GM10248 (cell line): ENCODE measurements at regions not wholly inside any gene's neighbourhood (a gene's known extent, or its start where the extent isn't known, plus 50 kb on each side); places are given as distances from the start of the nearest gene placed in this dataset.

Experiments
- CTCF ChIA-PET: fragments of 300-600 bp; sonication (Branson Sonifier 250); formaldehyde crosslinking; extraction: SDS; loops from one replicate; lab custom pipeline; 2021; ENCODE audit warnings: antibody characterized with exemption; lab: Yijun Ruan, JAX
- POLR2A ChIA-PET: fragments of 350-650 bp; sonication (Branson Sonifier 250); formaldehyde crosslinking; extraction: SDS; loops from one replicate; lab custom pipeline; 2020; ENCODE audit warnings: antibody characterized with exemption; lab: Yijun Ruan, JAX
- DNase-seq: peaks from one replicate; pipeline ENCODE4 v3.0.0; 2012; ENCODE audit errors: extremely low spot score
- TF ChIP-seq, protein P1 (sequence below): IDR thresholded peaks from 2 replicates; pipeline ENCODE4 v1.5.1; 2012; ENCODE audit warnings: mild to moderate bottlenecking, low read depth; ENCODE audit errors: extremely low read depth, missing control alignments, control extremely low read depth

DNA sequence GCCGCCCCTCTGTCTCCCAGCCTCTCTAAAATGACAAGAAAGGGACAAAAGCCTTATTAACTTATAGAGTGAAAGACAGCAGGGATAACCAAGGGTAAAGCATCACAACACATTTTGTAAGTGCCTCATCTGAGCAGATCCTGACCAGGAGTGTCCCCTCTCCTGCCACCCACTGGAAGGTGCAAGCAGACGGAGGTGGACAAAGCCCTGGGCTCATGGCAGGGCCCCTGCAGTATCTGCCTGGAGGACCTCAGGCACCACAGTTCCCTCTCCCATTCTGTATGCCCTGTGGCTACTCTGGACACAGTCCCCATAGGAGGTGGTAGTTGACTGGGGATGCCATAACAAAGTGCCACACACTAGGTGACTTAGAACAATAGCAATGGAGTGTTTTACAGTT is 319.8 kb downstream of the GADD45G start:
- TF ChIP-seq, protein P1, sequence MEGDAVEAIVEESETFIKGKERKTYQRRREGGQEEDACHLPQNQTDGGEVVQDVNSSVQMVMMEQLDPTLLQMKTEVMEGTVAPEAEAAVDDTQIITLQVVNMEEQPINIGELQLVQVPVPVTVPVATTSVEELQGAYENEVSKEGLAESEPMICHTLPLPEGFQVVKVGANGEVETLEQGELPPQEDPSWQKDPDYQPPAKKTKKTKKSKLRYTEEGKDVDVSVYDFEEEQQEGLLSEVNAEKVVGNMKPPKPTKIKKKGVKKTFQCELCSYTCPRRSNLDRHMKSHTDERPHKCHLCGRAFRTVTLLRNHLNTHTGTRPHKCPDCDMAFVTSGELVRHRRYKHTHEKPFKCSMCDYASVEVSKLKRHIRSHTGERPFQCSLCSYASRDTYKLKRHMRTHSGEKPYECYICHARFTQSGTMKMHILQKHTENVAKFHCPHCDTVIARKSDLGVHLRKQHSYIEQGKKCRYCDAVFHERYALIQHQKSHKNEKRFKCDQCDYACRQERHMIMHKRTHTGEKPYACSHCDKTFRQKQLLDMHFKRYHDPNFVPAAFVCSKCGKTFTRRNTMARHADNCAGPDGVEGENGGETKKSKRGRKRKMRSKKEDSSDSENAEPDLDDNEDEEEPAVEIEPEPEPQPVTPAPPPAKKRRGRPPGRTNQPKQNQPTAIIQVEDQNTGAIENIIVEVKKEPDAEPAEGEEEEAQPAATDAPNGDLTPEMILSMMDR = no peak
- ChIA-PET CTCF (interaction anchor here (0.7 to 3.4 kb wide), 3 partner anchors 322 to 327 kb away, joined by 3 to 19 read pairs (median 6); no protein-coding TSS in a partner anchor), POLR2A (no interaction called here)
- DNase-seq = no peak

DNA sequence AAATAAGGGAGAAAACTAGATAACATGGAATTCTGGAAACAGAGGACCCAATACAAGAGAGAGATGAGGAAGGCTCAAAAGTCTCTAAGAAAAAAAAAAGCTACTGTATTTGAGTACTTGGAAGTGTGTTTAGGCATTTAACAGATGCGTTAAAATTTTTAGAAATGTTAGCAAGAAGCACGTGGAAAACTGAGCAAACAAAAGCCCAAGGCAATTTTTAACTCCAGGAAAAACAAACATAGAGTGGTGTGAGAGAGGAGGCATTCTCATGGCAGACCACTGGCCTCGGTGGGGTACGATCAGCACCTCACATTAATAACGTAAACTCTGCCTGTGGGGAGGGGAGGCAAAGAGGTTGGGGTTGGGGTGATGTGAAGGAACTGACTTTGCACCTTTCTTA is 321.4 kb downstream of the GADD45G start:
- POLR2A ChIA-PET = no interaction called here
- CTCF ChIA-PET = interaction anchor here (1.2 kb wide), 1 partner anchor 323 kb away, joined by 3 read pairs; no protein-coding TSS in a partner anchor
- DNase-seq = no peak
- TF ChIP-seq, protein P1 = no peak

DNA sequence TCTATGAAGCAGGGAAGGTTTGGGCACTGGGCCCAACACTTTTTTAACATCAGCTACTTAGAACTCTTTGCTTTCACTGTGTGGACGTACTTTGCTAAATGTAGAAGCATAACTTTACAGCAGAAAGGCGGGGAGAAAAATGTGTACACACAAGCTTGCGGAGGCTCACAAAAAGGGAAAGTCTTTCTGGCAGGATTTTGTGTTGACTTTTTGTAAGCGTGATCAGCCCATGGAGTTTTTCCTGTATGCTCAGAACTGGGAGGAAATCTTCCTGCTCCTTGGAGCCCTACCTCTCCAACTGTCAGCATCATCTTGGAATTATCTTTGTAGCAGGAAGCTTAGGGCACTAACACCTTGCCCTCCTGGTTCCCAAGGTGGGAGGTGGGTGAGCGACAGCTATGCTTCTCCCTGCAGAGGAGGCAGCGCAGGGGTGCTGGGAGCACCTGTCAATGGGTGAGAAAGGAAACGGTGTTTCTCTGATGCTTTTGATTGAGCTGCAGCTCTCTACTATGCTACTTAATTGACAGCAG is 321.9 kb downstream of the GADD45G start:
- POLR2A ChIA-PET = no interaction called here
- TF ChIP-seq, protein P1 = no peak
- CTCF ChIA-PET = interaction anchor here (1.2 kb wide), 1 partner anchor 324 kb away, joined by 3 read pairs; no protein-coding TSS in a partner anchor
- DNase-seq = no peak

DNA sequence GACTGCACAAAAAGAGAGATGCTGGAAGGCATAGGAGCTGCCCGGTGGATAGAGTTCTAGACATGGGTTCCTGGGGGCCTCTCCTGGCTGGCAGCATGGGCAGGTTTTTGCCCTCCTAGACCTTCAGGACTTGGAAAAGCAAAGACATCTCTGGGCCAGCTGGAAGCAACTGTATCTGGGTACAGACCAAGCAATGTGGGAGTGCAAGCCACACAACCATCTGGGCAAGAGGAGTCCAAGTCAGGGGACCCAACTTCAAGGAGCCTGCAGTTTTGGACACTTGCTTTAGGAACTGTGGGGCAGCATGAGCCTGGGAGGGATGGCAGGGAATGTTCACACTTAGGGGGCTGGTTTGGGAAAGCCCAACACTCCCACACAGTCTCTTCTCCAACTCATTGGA is 323.3 kb downstream of the GADD45G start:
- no peak for DNase-seq
- CTCF ChIA-PET = no interaction called here
- POLR2A ChIA-PET = no interaction called here
- TF ChIP-seq, protein P1 = no peak

DNA sequence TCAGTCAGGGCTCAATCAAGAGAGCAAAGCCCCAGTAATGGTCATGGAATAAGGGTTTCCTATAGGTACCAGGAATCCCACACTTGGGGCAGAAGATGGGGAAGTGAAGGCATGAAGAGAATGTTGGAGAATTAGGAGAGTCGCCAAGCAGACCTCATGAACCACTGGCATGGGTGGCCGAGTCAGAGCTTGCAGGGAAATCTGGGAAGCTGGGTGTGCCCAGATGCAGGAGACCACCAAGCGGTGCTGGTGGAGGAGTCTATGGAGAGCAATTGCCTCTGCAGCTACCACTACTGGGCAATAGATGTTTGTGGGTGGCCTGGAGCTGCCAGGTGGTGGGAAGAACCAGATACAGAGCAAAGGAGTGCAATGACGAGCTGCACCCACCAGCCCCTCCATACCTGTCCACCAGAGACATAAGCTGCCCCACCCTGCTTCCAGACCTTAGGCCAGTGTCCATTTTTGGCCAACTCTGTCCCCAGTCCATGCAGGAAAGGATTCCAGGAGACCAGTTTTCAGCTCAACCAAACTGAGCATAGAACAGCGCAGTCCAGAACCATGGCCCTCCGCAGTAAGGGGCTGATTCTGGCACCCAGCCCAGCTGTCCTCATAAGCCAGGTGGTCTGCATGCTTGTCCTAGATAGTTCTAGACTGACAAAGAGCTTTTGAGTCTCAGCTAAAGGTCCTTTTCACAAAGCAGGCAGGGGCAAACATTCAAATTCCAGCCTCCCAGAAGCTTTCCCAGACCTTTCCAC is 323.9 kb downstream of the GADD45G start:
- ChIA-PET POLR2A (no interaction called here), CTCF (no interaction called here)
- DNase-seq = no peak
- TF ChIP-seq, protein P1 = no peak

DNA sequence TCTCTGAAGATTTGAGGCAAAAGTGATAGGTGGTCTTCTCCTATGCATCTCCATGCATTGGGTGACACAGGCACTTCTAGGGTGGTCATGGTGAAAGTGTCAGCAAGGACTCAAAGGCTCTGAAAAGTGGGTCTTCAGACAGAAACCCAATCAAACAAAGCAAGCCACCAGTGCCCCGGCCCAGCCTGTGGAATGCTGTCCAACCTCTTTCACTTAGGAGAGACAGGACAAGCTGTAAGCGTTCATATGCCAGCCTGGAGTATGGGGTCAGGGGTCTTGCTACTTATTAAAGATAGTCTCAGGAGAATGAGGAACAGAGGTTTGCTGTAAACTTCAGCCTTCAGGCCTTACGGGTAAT is 324.5 kb downstream of the GADD45G start:
- POLR2A ChIA-PET = no interaction called here
- no peak for DNase-seq
- CTCF ChIA-PET = no interaction called here
- TF ChIP-seq, protein P1 = no peak
